CD14-positive monocyte (primary cell): ENCODE measurements at regions not wholly inside any gene's neighbourhood (a gene's known extent, or its start where the extent isn't known, plus 50 kb on each side); places are given as distances from the start of the nearest gene placed in this dataset.

ENCODE experiments used
- DNase-seq, 3 donors: peaks; one replicate each; pipeline ENCODE4 v3.0.0-alpha.2; 2011 to 2022
- H2AFZ ChIP-seq: 2 replicates; pipeline ENCODE4 v1.6.0; 2012; ENCODE audit warnings: mild to moderate bottlenecking, low read depth, low read length, inconsistent platforms; ENCODE audit not compliant: insufficient read depth, poor library complexity, severe bottlenecking
- H3K27ac ChIP-seq, 2 donors: 1 replicate in 1 of 2; 2 replicates in 1 of 2; pipeline ENCODE4 v1.5.1; 2012 to 2013; ENCODE audit warnings: low read length in 2 of 2, control low read depth in 1 of 2, inconsistent platforms in 1 of 2, low read depth in 1 of 2, mild to moderate bottlenecking in 1 of 2
- H3K27me3 ChIP-seq, 2 donors: one replicate each; pipeline versions ENCODE4 v1.6.0 to v1.6.1; 2011 to 2013; ENCODE audit warnings: low read length in 2 of 2; ENCODE audit not compliant: control insufficient read depth in 2 of 2, insufficient read depth in 2 of 2
- H3K36me3 ChIP-seq, 2 donors: replicated peaks in 1 of 2; 1 replicate in 1 of 2; 2 replicates in 1 of 2; pipeline versions ENCODE4 v1.5.1 to v1.6.1; 2012 to 2013; ENCODE audit warnings: low read length in 2 of 2, control low read depth in 1 of 2, inconsistent platforms in 1 of 2, mild to moderate bottlenecking in 1 of 2; ENCODE audit not compliant: insufficient read depth in 2 of 2, control insufficient read depth in 1 of 2
- H3K4me1 ChIP-seq, 2 donors: 1 replicate in 1 of 2; 2 replicates in 1 of 2; pipeline versions ENCODE4 v1.5.1 to v1.6.1; 2012 to 2013; ENCODE audit warnings: low read length in 2 of 2, control low read depth in 1 of 2, inconsistent platforms in 1 of 2, mild to moderate bottlenecking in 1 of 2, moderate library complexity in 1 of 2; ENCODE audit not compliant: insufficient read depth in 2 of 2, control insufficient read depth in 1 of 2
- H3K4me2 ChIP-seq: replicated peaks from 2 replicates; pipeline ENCODE3; 2012; ENCODE audit warnings: low read length, moderate library complexity, mild to moderate bottlenecking; ENCODE audit not compliant: poor library complexity, severe bottlenecking; ENCODE audit errors: extremely low read depth
- H3K4me3 ChIP-seq, 3 experiments: fragments of 200-600 bp in 1 of 3; sonication (generic) in 1 of 3; replicated peaks in 1 of 3; 1 replicate in 2 of 3; 2 replicates in 1 of 3; pipeline ENCODE4 v1.5.1; 2011 to 2013; ENCODE audit warnings: low read length in 3 of 3, mild to moderate bottlenecking in 3 of 3, control low read depth in 2 of 3, low read depth in 2 of 3, inconsistent platforms in 1 of 3, moderate library complexity in 1 of 3
- H3K79me2 ChIP-seq: 2 replicates; pipeline ENCODE4 v1.6.0; 2012; ENCODE audit warnings: mild to moderate bottlenecking, control low read depth, inconsistent platforms, low read length, moderate library complexity; ENCODE audit not compliant: insufficient read depth
- H3K9ac ChIP-seq: 2 replicates; pipeline ENCODE4 v1.6.0; 2017; ENCODE audit warnings: low read length, mild to moderate bottlenecking; ENCODE audit not compliant: insufficient read depth, poor library complexity, severe bottlenecking
- H3K9me3 ChIP-seq, 2 donors: replicated peaks in 1 of 2; 1 replicate in 1 of 2; 2 replicates in 1 of 2; pipeline versions ENCODE4 v1.5.1 to v1.6.1; 2012 to 2013; ENCODE audit warnings: low read length in 2 of 2, control low read depth in 1 of 2; ENCODE audit not compliant: control insufficient read depth in 1 of 2, insufficient read depth in 1 of 2
- H4K20me1 ChIP-seq: 2 replicates; pipeline ENCODE4 v1.6.0; 2012; ENCODE audit warnings: mild to moderate bottlenecking, low read length, control low read depth, moderate library complexity; ENCODE audit not compliant: insufficient read depth
- H3K27ac Mint-ChIP-seq, 7 donors: one replicate each; pipeline ENCODE4 v1.8.0; 2020; ENCODE audit warnings: mild to moderate bottlenecking in 7 of 7, mixed read lengths in 7 of 7, moderate library complexity in 6 of 7, inconsistent platforms in 2 of 7
- H3K27me3 Mint-ChIP-seq, 3 donors: one replicate each; pipeline ENCODE4 v1.8.0; 2021 to 2022; ENCODE audit warnings: low read depth in 3 of 3, mild to moderate bottlenecking in 3 of 3, mixed read lengths in 3 of 3, moderate library complexity in 3 of 3, inconsistent platforms in 1 of 3
- H3K36me3 Mint-ChIP-seq, 2 donors: one replicate each; pipeline ENCODE4 v1.8.0; 2020; ENCODE audit warnings: mixed read lengths in 2 of 2, inconsistent platforms in 1 of 2, mild to moderate bottlenecking in 1 of 2
- H3K4me1 Mint-ChIP-seq: one replicate; pipeline ENCODE4 v1.8.0; 2020; ENCODE audit warnings: mild to moderate bottlenecking, mixed read lengths
- H3K4me3 Mint-ChIP-seq, 2 donors: one replicate each; pipeline ENCODE4 v1.8.0; 2020; ENCODE audit warnings: mild to moderate bottlenecking in 2 of 2, mixed read lengths in 2 of 2, moderate library complexity in 1 of 2
- H3K9me3 Mint-ChIP-seq, 7 donors: one replicate each; pipeline ENCODE4 v1.8.0; 2020 to 2022; ENCODE audit warnings: mixed read lengths in 7 of 7, mild to moderate bottlenecking in 6 of 7, moderate library complexity in 6 of 7, inconsistent platforms in 2 of 7
- CTCF ChIP-seq: fragments of 200-600 bp; IDR thresholded peaks from one replicate; pipeline ENCODE4 v1.8.0; 2022; ENCODE audit warnings: antibody characterized with exemption, mild to moderate bottlenecking
- WGBS: methylation state at CpG from one replicate; pipeline ENCODE4 v1.1.5; 2013; ENCODE audit warnings: missing lambda C conversion rate; ENCODE audit not compliant: insufficient coverage; 5-methylcytosine and 5-hydroxymethylcytosine counted together
- intact Hi-C, 2 donors: fragments of 100-400 bp; cut with micrococcal nuclease; formaldehyde crosslinking; loops; one replicate each; pipeline versions ENCODE4 v1.15.0 to v1.15.1; 2023

- Histone ChIP-seq H3K4me3 (no peak overlapping the region), H3K27ac (no peak overlapping the region), H3K4me2 (no peak overlapping the region), H3K9me3 (peaks cover 0 to 7% of the 10 kb centered on the region in 2 donors), H3K36me3 (no peaks in the 10 kb centered on the region), H3K9ac (no peak overlapping the region), H4K20me1 (no peaks in the 10 kb centered on the region), H3K4me1 (no peaks in the 10 kb centered on the region), H3K27me3 (no peaks in the 10 kb centered on the region), H3K79me2 (no peaks in the 10 kb centered on the region), H2AFZ (no peak overlapping the region)
- DNase-seq, result no peak
- no peak overlapping the region for H3K4me3 Mint-ChIP-seq
- WGBS, result no CpG with 5 or more reads among the region's 1 CpG
- H3K27me3 Mint-ChIP-seq, result peaks cover 0 to 6% (median 4%) of the 10 kb centered on the region in 3 donors
- H3K9me3 Mint-ChIP-seq, result peaks cover 0 to 6% (median 0%) of the 10 kb centered on the region in 7 donors
- intact Hi-C loops, result no loop called here
- no peak overlapping the region for H3K27ac Mint-ChIP-seq
- no peaks in the 10 kb centered on the region for H3K36me3 Mint-ChIP-seq
- H3K4me1 Mint-ChIP-seq, result no peaks in the 10 kb centered on the region
- TF ChIP-seq CTCF, result no peak
Measured at GRCh38 chr9:2363781-2364180, 257.8 kb upstream of the VLDLR start.

GRCh38 chr9:2367970-2368369 lies 253.6 kb upstream of the VLDLR start:
- Mint-ChIP-seq H3K4me1 (no peaks in the 10 kb centered on the region), H3K4me3 (no peak overlapping the region), H3K9me3 (peaks cover 0 to 6% (median 2%) of the 10 kb centered on the region in 7 donors), H3K27ac (no peak overlapping the region), H3K36me3 (no peaks in the 10 kb centered on the region), H3K27me3 (peaks cover 0 to 5% (median 0%) of the 10 kb centered on the region in 3 donors)
- Histone ChIP-seq H3K9ac (no peak overlapping the region), H3K36me3 (no peaks in the 10 kb centered on the region), H3K9me3 (peaks cover 0 to 7% of the 10 kb centered on the region in 2 donors), H2AFZ (no peak overlapping the region), H3K4me1 (no peaks in the 10 kb centered on the region), H3K4me3 (no peak overlapping the region), H3K4me2 (no peak overlapping the region), H4K20me1 (no peaks in the 10 kb centered on the region), H3K79me2 (no peaks in the 10 kb centered on the region), H3K27me3 (no peaks in the 10 kb centered on the region), H3K27ac (no peak overlapping the region)
- TF ChIP-seq CTCF, result no peak
- 79% methylated on average over 1 of the region's 1 CpG for WGBS
- no peak for DNase-seq
- intact Hi-C loops, result no loop called here
